SK-N-SH (cell line): ENCODE measurements at regions not wholly inside any gene's neighbourhood (a gene's known extent, or its start where the extent isn't known, plus 50 kb on each side); places are given as distances from the start of the nearest gene placed in this dataset.
A peak's percentile ranks its signal among the peaks of the same experiment; 100 is the strongest.

Experiments
- CTCF ChIA-PET: fragments of 300-600, 350-600 bp; formaldehyde crosslinking; extraction: SDS; loops from one replicate; lab custom pipeline; 2021; lab: Yijun Ruan, JAX
- POLR2A ChIA-PET: fragments of 350-600 bp; sonication (Branson Sonifier 250); formaldehyde crosslinking; extraction: SDS; loops from one replicate; lab custom pipeline; 2020; ENCODE audit warnings: antibody characterized with exemption, inconsistent platforms; lab: Yijun Ruan, JAX
- DNase-seq: peaks from one replicate; pipeline ENCODE4 v3.0.0; 2012
- H2AFZ ChIP-seq: fragments of 200-600 bp; sonication (generic); 2 replicates; pipeline ENCODE4 v1.8.1; 2016; ENCODE audit warnings: antibody characterized with exemption, mild to moderate bottlenecking, low read depth
- H3F3A ChIP-seq: fragments of 200-600 bp; sonication (generic); replicated peaks from 2 replicates; pipeline ENCODE3; 2016; ENCODE audit warnings: antibody characterized with exemption, mild to moderate bottlenecking; ENCODE audit not compliant: insufficient read depth
- H3K27ac ChIP-seq, 2 experiments: fragments of 200-500 bp in 1 of 2; fragments of 200-600 bp in 1 of 2; sonication (Bioruptor generic) in 1 of 2; sonication (generic), shearing (Covaris generic) in 1 of 2; 2 replicates each; pipeline versions ENCODE4 v1.5.1 to v1.6.1; 2014 to 2016; ENCODE audit warnings: low read depth in 2 of 2, inconsistent platforms in 1 of 2, low read length in 1 of 2, mild to moderate bottlenecking in 1 of 2, mixed read lengths in 1 of 2
- H3K27me3 ChIP-seq: fragments of 200-600 bp; sonication (generic), shearing (Covaris generic); 2 replicates; pipeline ENCODE4 v1.6.1; 2016; ENCODE audit warnings: mixed run types; ENCODE audit not compliant: insufficient read depth
- H3K36me3 ChIP-seq, 2 experiments: fragments of 200-500 bp in 1 of 2; fragments of 200-600 bp in 1 of 2; sonication (Bioruptor generic) in 1 of 2; sonication (generic) in 1 of 2; replicated peaks in 1 of 2; 2 replicates each; pipeline versions ENCODE3 to v1.5.1; 2014 to 2016; ENCODE audit warnings: low read length in 1 of 2, mild to moderate bottlenecking in 1 of 2; ENCODE audit not compliant: insufficient read depth in 2 of 2, control insufficient read depth in 1 of 2
- H3K4me1 ChIP-seq, 2 experiments: fragments of 200-500 bp in 1 of 2; fragments of 200-600 bp in 1 of 2; sonication (Bioruptor generic) in 1 of 2; sonication (generic), shearing (Covaris generic) in 1 of 2; 2 replicates each; pipeline versions ENCODE4 v1.5.1 to v1.6.1; 2014 to 2016; ENCODE audit warnings: low read depth in 1 of 2, low read length in 1 of 2, mixed run types in 1 of 2; ENCODE audit not compliant: insufficient read depth in 2 of 2, control insufficient read depth in 1 of 2
- H3K4me2 ChIP-seq: fragments of 200-600 bp; sonication (generic), shearing (Covaris generic); 2 replicates; pipeline ENCODE4 v1.6.1; 2017; ENCODE audit warnings: mixed run types
- H3K4me3 ChIP-seq, 2 experiments: fragments of 200-500 bp in 1 of 2; fragments of 200-600 bp in 1 of 2; sonication (Bioruptor generic) in 1 of 2; sonication (generic), shearing (Covaris generic) in 1 of 2; 2 replicates each; pipeline versions ENCODE4 v1.5.1 to v1.8.1; 2014 to 2016; ENCODE audit warnings: low read depth in 2 of 2, inconsistent platforms in 1 of 2, low read length in 1 of 2, mild to moderate bottlenecking in 1 of 2, mixed read lengths in 1 of 2, moderate library complexity in 1 of 2
- H3K79me2 ChIP-seq: fragments of 200-600 bp; sonication (generic); 2 replicates; pipeline ENCODE4 v1.8.1; 2017; ENCODE audit warnings: mild to moderate bottlenecking; ENCODE audit not compliant: insufficient read depth
- H3K9ac ChIP-seq: fragments of 200-600 bp; sonication (generic); 2 replicates; pipeline ENCODE4 v1.6.1; 2017; ENCODE audit warnings: mixed run types
- H3K9me2 ChIP-seq: fragments of 200-600 bp; sonication (generic); 2 replicates; pipeline ENCODE4 v1.6.1; 2017; ENCODE audit warnings: mixed run types
- H3K9me3 ChIP-seq: fragments of 200-600 bp; sonication (generic); 2 replicates; pipeline ENCODE4 v1.6.1; 2017; ENCODE audit warnings: mixed run types, mild to moderate bottlenecking, moderate library complexity
- H4K20me1 ChIP-seq: fragments of 200-600 bp; sonication (generic); 2 replicates; pipeline ENCODE4 v1.6.1; 2017; ENCODE audit warnings: mild to moderate bottlenecking, mixed run types; ENCODE audit not compliant: insufficient read depth
- EZH2phosphoT487 ChIP-seq: fragments of 200-600 bp; sonication (generic); IDR thresholded peaks from 2 replicates; pipeline ENCODE4 v1.6.1; 2017; ENCODE audit warnings: low read depth, mixed run types, mild to moderate bottlenecking, antibody characterized with exemption, moderate library complexity, borderline replicate concordance
- FOXM1 ChIP-seq: IDR thresholded peaks from 2 replicates; pipeline ENCODE4 v1.4.0; 2012; ENCODE audit warnings: low read depth, mild to moderate bottlenecking
- GABPA ChIP-seq: IDR thresholded peaks from 2 replicates; pipeline ENCODE4 v1.4.0; 2012; ENCODE audit warnings: low read depth, mild to moderate bottlenecking
- JUND ChIP-seq: IDR thresholded peaks from 2 replicates; pipeline ENCODE4 v1.4.0; 2012
- POLR2AphosphoS5 ChIP-seq: IDR thresholded peaks from 2 replicates; pipeline ENCODE4 v1.6.1; 2012; ENCODE audit warnings: low read depth, low read length
- RAD21 ChIP-seq: IDR thresholded peaks from 2 replicates; pipeline ENCODE4 v1.6.1; 2012; ENCODE audit warnings: mild to moderate bottlenecking, low read length
- REST ChIP-seq: IDR thresholded peaks from 2 replicates; pipeline ENCODE4 v1.6.1; 2012; ENCODE audit warnings: mild to moderate bottlenecking, low read depth, low read length, moderate library complexity
- RFX5 ChIP-seq: IDR thresholded peaks from 2 replicates; pipeline ENCODE4 v1.6.1; 2012; ENCODE audit warnings: mild to moderate bottlenecking, improper control_type of control experiment, low read length
- SIN3A ChIP-seq: IDR thresholded peaks from 2 replicates; pipeline ENCODE4 v1.6.1; 2012; ENCODE audit warnings: low read depth, mild to moderate bottlenecking, low read length, moderate library complexity, borderline replicate concordance
- USF1 ChIP-seq: IDR thresholded peaks from 2 replicates; pipeline ENCODE4 v1.4.0; 2012; ENCODE audit warnings: low read depth, borderline replicate concordance
- ZBTB33 ChIP-seq: IDR thresholded peaks from 2 replicates; pipeline ENCODE4 v1.4.0; 2012; ENCODE audit warnings: low read depth, borderline replicate concordance
- WGBS: methylation state at CpG from one replicate; pipeline ENCODE4 v1.1.6; 2017; ENCODE audit warnings: low lambda C conversion rate; 5-methylcytosine and 5-hydroxymethylcytosine counted together

GRCh38 chr20:53658322-53658721, 64.7 kb upstream of the ZNF217 start (continued):
- TF ChIP-seq REST (no peak), SIN3A (no peak), ZBTB33 (no peak), FOXM1 (no peak)

GRCh38 chr20:53657732-53658131, 64.1 kb upstream of the ZNF217 start:
- Histone ChIP-seq H3K27ac (peak overlapping the region in 1 of 2 experiments; percentile 80; a peak in 2 of 4 replicates), H3K4me1 (peaks cover 20 to 47% of the 10 kb centered on the region in 2 experiments; a peak in 3 of 4 replicates), H3K9me2 (no peaks in the 10 kb centered on the region)
- POLR2A ChIA-PET: no interaction called here
- TF ChIP-seq JUND (no peak), GABPA (no peak)
- TF ChIP-seq, all 33 proteins: peak for 0
- 54% methylated on average over 1 of the region's 1 CpG for WGBS
- Histone ChIP-seq H3K79me2 (no peaks in the 10 kb centered on the region), H3K4me2 (peak overlapping the region; percentile 50; the same call in 1 of the 2 replicates), H3K9ac (peak overlapping the region; percentile 39; the same call in 1 of the 2 replicates), H3K9me3 (no peaks in the 10 kb centered on the region), H3K27me3 (no peaks in the 10 kb centered on the region), H3K36me3 (no peaks in the 10 kb centered on the region), H3F3A (peaks cover 26% of the 10 kb centered on the region), H3K4me3 (no peak overlapping the region), H4K20me1 (no peaks in the 10 kb centered on the region), H2AFZ (peak overlapping the region; percentile 84)
- CTCF ChIA-PET: interaction anchor here (1.2 kb wide), 1 partner anchor 75 kb away, joined by 3 read pairs; no protein-coding TSS in a partner anchor
- DNase-seq: peak; percentile 34

GRCh38 chr20:53657279-53657678, 63.6 kb upstream of the ZNF217 start:
- Histone ChIP-seq H3K9ac (peak overlapping the region; percentile 39; the same call in 1 of the 2 replicates), H3K4me3 (no peak overlapping the region), H2AFZ (peak overlapping the region; percentile 84), H3K4me2 (0 out of 2 replicates have a peak overlapping the region, but pooled peaks have one; percentile 43), H3K27ac (peak overlapping the region; percentile 64 to 80; a peak in 3 of 4 replicates), H3K9me2 (no peaks in the 10 kb centered on the region), H3K9me3 (no peaks in the 10 kb centered on the region), H3F3A (peaks cover 26% of the 10 kb centered on the region), H4K20me1 (no peaks in the 10 kb centered on the region), H3K36me3 (no peaks in the 10 kb centered on the region), H3K27me3 (no peaks in the 10 kb centered on the region), H3K79me2 (no peaks in the 10 kb centered on the region), H3K4me1 (peaks cover 20 to 52% of the 10 kb centered on the region in 2 experiments; a peak in 3 of 4 replicates)
- TF ChIP-seq USF1 (no peak), RFX5 (no peak), POLR2AphosphoS5 (no peak), EZH2phosphoT487 (no peak), RAD21 (no peak), SIN3A (no peak)
- 72% methylated on average over 1 of the region's 1 CpG for WGBS
- CTCF ChIA-PET: no interaction called here
- DNase-seq: no peak
- POLR2A ChIA-PET: no interaction called here
